K562 (cell line): ENCODE measurements at regions not wholly inside any gene's neighbourhood (a gene's known extent, or its start where the extent isn't known, plus 50 kb on each side); places are given as distances from the start of the nearest gene placed in this dataset.

Experiments used
- ATAC-seq: fragments of 200-7000 bp; cut with Tn5 transposase; 3 replicates; pipeline ENCODE4 v1.9.1; 2020; ENCODE audit warnings: moderate library complexity
- BruUV-seq: library from RNA; stranded (reverse); fragments of 400-500 nt; replicated peaks from 2 replicates; lab custom pipeline; 2021; lab: Mats Ljungman, UMichigan
- CTCF ChIA-PET: fragments of 300-600 bp; formaldehyde crosslinking; extraction: SDS; loops from one replicate; lab custom pipeline; 2021; ENCODE audit warnings: low intra/inter-chr PET ratio; lab: Yijun Ruan, JAX
- POLR2A ChIA-PET: fragments of 300-600, 350-650 bp; sonication (Branson Sonifier 250); formaldehyde crosslinking; extraction: SDS; loops from one replicate; lab custom pipeline; 2021; ENCODE audit warnings: antibody characterized with exemption, inconsistent platforms; lab: Yijun Ruan, JAX
- DNase-seq, 4 experiments: peaks; one replicate each; pipeline versions ENCODE4 v3.0.0 to v3.0.0-alpha.2; 2011 to 2018; ENCODE audit warnings: low spot score in 3 of 4, mixed read lengths in 3 of 4; ENCODE audit errors: extremely low read depth in 1 of 4
- FAIRE-seq: peaks from 2 replicates; lab custom pipeline; 2011; peaks lifted over from hg19 to GRCh38; lab: Jason Lieb, UNC
- H2AFZ ChIP-seq: 2 replicates; pipeline ENCODE4 v1.6.0; 2011; ENCODE audit warnings: low read depth, low read length, control low read depth, inconsistent platforms
- H3K27ac ChIP-seq: fragments of 200-600 bp; 3 replicates; pipeline ENCODE4 v1.8.0; 2011; ENCODE audit warnings: low read depth, mild to moderate bottlenecking, control low read depth, inconsistent platforms, low read length, moderate library complexity, mixed read lengths; ENCODE audit errors: extremely low read depth
- H3K27me3 ChIP-seq, 2 experiments: fragments of 300-600 bp in 1 of 2; 2 replicates in 1 of 2; 3 replicates in 1 of 2; pipeline versions ENCODE4 v1.6.0 to v1.8.0; 2011; ENCODE audit warnings: inconsistent platforms in 2 of 2, low read length in 2 of 2, mild to moderate bottlenecking in 1 of 2, mixed read lengths in 1 of 2, moderate library complexity in 1 of 2; ENCODE audit not compliant: control insufficient read depth in 2 of 2, insufficient read depth in 2 of 2
- H3K36me3 ChIP-seq: fragments of 300-600 bp; 3 replicates; pipeline ENCODE4 v1.8.0; 2011; ENCODE audit warnings: mild to moderate bottlenecking, low read length, inconsistent platforms; ENCODE audit not compliant: control insufficient read depth, insufficient read depth
- H3K4me1 ChIP-seq, 2 experiments: fragments of 200-600 bp in 1 of 2; replicated peaks in 1 of 2; 2 replicates in 1 of 2; 3 replicates in 1 of 2; pipeline versions ENCODE4 v1.5.1 to v1.8.0; 2011; ENCODE audit warnings: inconsistent platforms in 2 of 2, low read length in 2 of 2, mild to moderate bottlenecking in 1 of 2, mixed read lengths in 1 of 2, moderate library complexity in 1 of 2; ENCODE audit not compliant: control insufficient read depth in 2 of 2, insufficient read depth in 2 of 2
- H3K4me2 ChIP-seq: 2 replicates; pipeline ENCODE4 v1.6.1; 2011; ENCODE audit warnings: low read length, control low read depth, inconsistent platforms, mixed read lengths; ENCODE audit not compliant: insufficient read depth
- H3K4me3 ChIP-seq: fragments of 200-600 bp; sonication (generic), shearing (Covaris generic); 2 replicates; pipeline ENCODE4 v1.5.1; 2016; ENCODE audit warnings: control low read depth, inconsistent platforms
- H3K79me2 ChIP-seq: fragments of 200-600 bp; 3 replicates; pipeline ENCODE4 v1.8.0; 2011; ENCODE audit warnings: low read length, inconsistent platforms; ENCODE audit not compliant: control insufficient read depth, insufficient read depth
- H3K9ac ChIP-seq, 2 experiments: 2 replicates each; pipeline versions ENCODE4 v1.6.0 to v1.6.1; 2011; ENCODE audit warnings: low read depth in 2 of 2, low read length in 2 of 2, control low read depth in 1 of 2, inconsistent platforms in 1 of 2, mild to moderate bottlenecking in 1 of 2, mixed read lengths in 1 of 2; ENCODE audit not compliant: insufficient read depth in 1 of 2
- H3K9me1 ChIP-seq: one replicate; pipeline ENCODE4 v1.6.0; 2011; ENCODE audit warnings: inconsistent platforms, mild to moderate bottlenecking, low read length, moderate library complexity; ENCODE audit not compliant: control insufficient read depth, insufficient read depth
- H3K9me3 ChIP-seq: replicated peaks from 2 replicates; pipeline ENCODE4 v1.5.1; 2011; ENCODE audit warnings: low read depth, low read length, inconsistent platforms; ENCODE audit not compliant: control insufficient read depth, insufficient read depth
- H4K20me1 ChIP-seq: replicated peaks from 2 replicates; pipeline ENCODE4 v1.6.1; 2011; ENCODE audit warnings: low read length, inconsistent platforms, mixed read lengths; ENCODE audit not compliant: control insufficient read depth, insufficient read depth
- RAD21 ChIP-seq, 2 experiments: fragments of 250-450 bp in 1 of 2; fragments of 450-650 bp in 1 of 2; sonication (Bioruptor Pico) in 1 of 2; formaldehyde crosslinking in 1 of 2; IDR thresholded peaks in 1 of 2; conservative IDR thresholded peaks in 1 of 2; 2 replicates each; pipeline versions ENCODE4 v1.4.0 to v1.8.0; 2020 to 2022; ENCODE audit warnings: mild to moderate bottlenecking in 2 of 2, moderate library complexity in 1 of 2
- TAL1 ChIP-seq: fragments of 450-650 bp; IDR thresholded peaks from 2 replicates; pipeline ENCODE4 v1.6.1; 2016; ENCODE audit warnings: mild to moderate bottlenecking
- whole genome bisulfite sequencing: fragments of 100-300 bp; shearing (Covaris generic); methylation state at CpG from one replicate; pipeline ENCODE4 v1.1.6; 2016; ENCODE audit warnings: low coverage, mixed read lengths; ENCODE audit not compliant: insufficient coverage; ENCODE audit errors: missing lambda C conversion rate; 5-methylcytosine and 5-hydroxymethylcytosine counted together
- in situ Hi-C: fragments of 300-500 bp; cut with MboI; formaldehyde crosslinking; loops from 4 replicates; pipeline ENCODE4 v1.15.0; 2018; ENCODE audit warnings: inconsistent platforms, mixed read lengths
- intact Hi-C: fragments of 100-400 bp; cut with micrococcal nuclease; formaldehyde crosslinking; loops from 2 replicates; pipeline ENCODE4 v1.14.2; 2022
- TF ChIP-seq, protein P1 (sequence below): sonication (generic); formaldehyde crosslinking; IDR thresholded peaks from 2 replicates; pipeline ENCODE4 v1.8.1; 2023; ENCODE audit warnings: missing genetic modification reagents, mild to moderate bottlenecking, borderline replicate concordance

DNA sequence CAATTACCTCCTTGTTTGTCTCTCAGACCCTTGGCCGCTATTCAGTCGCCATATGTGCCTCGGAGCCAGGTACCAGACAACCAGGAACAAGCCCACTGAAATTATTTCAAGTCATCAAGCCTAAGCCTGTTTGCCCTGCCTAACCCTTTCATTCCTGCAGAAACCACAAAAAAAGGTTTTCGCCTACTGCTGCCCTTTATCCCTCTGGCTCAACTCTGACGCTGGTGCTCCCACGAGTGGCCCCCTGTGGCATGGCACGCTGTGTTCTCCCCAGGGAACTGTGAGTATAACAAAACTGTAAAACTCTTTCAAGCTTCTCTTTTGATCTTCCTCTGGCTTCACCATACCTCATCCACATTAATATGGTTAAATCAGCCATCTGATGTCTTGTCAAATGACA, 215.7 kb upstream of the CDC14C start:
- Histone ChIP-seq H3K27me3 (no peaks in the 10 kb centered on the region), H3K9ac (no peak overlapping the region), H3K4me2 (no peak overlapping the region), H4K20me1 (no peaks in the 10 kb centered on the region), H3K4me1 (no peaks in the 10 kb centered on the region), H3K9me3 (no peaks in the 10 kb centered on the region), H3K9me1 (no peaks in the 10 kb centered on the region), H3K27ac (no peak overlapping the region), H3K36me3 (no peaks in the 10 kb centered on the region), H2AFZ (no peak overlapping the region), H3K79me2 (no peaks in the 10 kb centered on the region), H3K4me3 (no peak overlapping the region)
- in situ Hi-C loops (no loop called here), intact Hi-C loops (no loop called here)
- POLR2A ChIA-PET = no interaction called here
- WGBS = 2% methylated on average over 7 of the region's 7 CpGs
- no TSS peak for BruUV-seq
- DNase-seq = no peak
- TF ChIP-seq, protein P1, sequence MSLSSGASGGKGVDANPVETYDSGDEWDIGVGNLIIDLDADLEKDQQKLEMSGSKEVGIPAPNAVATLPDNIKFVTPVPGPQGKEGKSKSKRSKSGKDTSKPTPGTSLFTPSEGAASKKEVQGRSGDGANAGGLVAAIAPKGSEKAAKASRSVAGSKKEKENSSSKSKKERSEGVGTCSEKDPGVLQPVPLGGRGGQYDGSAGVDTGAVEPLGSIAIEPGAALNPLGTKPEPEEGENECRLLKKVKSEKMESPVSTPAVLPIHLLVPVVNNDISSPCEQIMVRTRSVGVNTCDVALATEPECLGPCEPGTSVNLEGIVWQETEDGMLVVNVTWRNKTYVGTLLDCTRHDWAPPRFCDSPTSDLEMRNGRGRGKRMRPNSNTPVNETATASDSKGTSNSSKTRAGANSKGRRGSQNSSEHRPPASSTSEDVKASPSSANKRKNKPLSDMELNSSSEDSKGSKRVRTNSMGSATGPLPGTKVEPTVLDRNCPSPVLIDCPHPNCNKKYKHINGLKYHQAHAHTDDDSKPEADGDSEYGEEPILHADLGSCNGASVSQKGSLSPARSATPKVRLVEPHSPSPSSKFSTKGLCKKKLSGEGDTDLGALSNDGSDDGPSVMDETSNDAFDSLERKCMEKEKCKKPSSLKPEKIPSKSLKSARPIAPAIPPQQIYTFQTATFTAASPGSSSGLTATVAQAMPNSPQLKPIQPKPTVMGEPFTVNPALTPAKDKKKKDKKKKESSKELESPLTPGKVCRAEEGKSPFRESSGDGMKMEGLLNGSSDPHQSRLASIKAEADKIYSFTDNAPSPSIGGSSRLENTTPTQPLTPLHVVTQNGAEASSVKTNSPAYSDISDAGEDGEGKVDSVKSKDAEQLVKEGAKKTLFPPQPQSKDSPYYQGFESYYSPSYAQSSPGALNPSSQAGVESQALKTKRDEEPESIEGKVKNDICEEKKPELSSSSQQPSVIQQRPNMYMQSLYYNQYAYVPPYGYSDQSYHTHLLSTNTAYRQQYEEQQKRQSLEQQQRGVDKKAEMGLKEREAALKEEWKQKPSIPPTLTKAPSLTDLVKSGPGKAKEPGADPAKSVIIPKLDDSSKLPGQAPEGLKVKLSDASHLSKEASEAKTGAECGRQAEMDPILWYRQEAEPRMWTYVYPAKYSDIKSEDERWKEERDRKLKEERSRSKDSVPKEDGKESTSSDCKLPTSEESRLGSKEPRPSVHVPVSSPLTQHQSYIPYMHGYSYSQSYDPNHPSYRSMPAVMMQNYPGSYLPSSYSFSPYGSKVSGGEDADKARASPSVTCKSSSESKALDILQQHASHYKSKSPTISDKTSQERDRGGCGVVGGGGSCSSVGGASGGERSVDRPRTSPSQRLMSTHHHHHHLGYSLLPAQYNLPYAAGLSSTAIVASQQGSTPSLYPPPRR (CRISPR knock-in tag) = no peak
- 0 out of 4 replicates have a peak, but pooled peaks of 1 of the 2 experiments have one; percentile 2 for TF ChIP-seq RAD21 (CRISPR knock-in tag; conservative IDR thresholded peaks at IDR 0.05 in 1 of 2, IDR thresholded peaks at IDR 0.05 in 1 of 2)
- no peak for TF ChIP-seq TAL1
- no peak for ATAC-seq
- no peak for FAIRE-seq
- CTCF ChIA-PET = no interaction called here
